Gastrocnemius medialis (tissue), 4 donors: ENCODE measurements at regions not wholly inside any gene's neighbourhood (a gene's known extent, or its start where the extent isn't known, plus 50 kb on each side); places are given as distances from the start of the nearest gene placed in this dataset.

Experiments
- ATAC-seq, 2 donors: fragments of 150-250 bp; one replicate each; pipeline ENCODE4 v1.9.1; 2016
- DNase-seq, 2 donors: peaks; one replicate each; pipeline ENCODE4 v3.0.0-alpha.2; 2019
- H3K27ac ChIP-seq, 4 donors: fragments of 200-600 bp; sonication (generic); 1 replicate in 1 of 4; 2 replicates in 3 of 4; pipeline ENCODE4 v1.5.1; 2016 to 2018; ENCODE audit warnings: mild to moderate bottlenecking in 2 of 4, moderate library complexity in 1 of 4
- H3K27me3 ChIP-seq, 3 donors: fragments of 200-600 bp; sonication (generic) in 2 of 3; 1 replicate in 1 of 3; 2 replicates in 2 of 3; pipeline versions ENCODE4 v1.5.1 to v1.6.0; 2016 to 2019; ENCODE audit warnings: mild to moderate bottlenecking in 1 of 3, moderate library complexity in 1 of 3
- H3K36me3 ChIP-seq, 2 donors: fragments of 200-600 bp; sonication (generic) in 1 of 2; one replicate each; pipeline ENCODE4 v1.5.1; 2017 to 2018
- H3K4me1 ChIP-seq, 2 donors: fragments of 200-600 bp; sonication (generic) in 1 of 2; one replicate each; pipeline ENCODE4 v1.5.1; 2016 to 2017; ENCODE audit warnings: mild to moderate bottlenecking in 2 of 2
- H3K4me3 ChIP-seq, 4 donors: fragments of 200-600 bp; sonication (generic) in 3 of 4; 1 replicate in 1 of 4; 2 replicates in 3 of 4; pipeline ENCODE4 v1.5.1; 2016 to 2019; ENCODE audit warnings: mild to moderate bottlenecking in 2 of 4
- H3K9me3 ChIP-seq, 3 donors: fragments of 200-600 bp; sonication (generic) in 2 of 3; 1 replicate in 1 of 3; 2 replicates in 2 of 3; pipeline ENCODE4 v1.5.1; 2016 to 2019
- POLR2A ChIP-seq, 2 donors: fragments of 450-650 bp; IDR thresholded peaks; one replicate each; pipeline ENCODE4 v1.6.1; 2017; ENCODE audit warnings: antibody characterized with exemption in 2 of 2, mild to moderate bottlenecking in 2 of 2, moderate library complexity in 2 of 2
- in situ Hi-C, 4 donors: fragments of 200-750 bp; cut with MboI; loops; one replicate each; pipeline versions ENCODE4 v1.15.0 to v1.8.0; 2017; ENCODE audit warnings: low sequenced_read_pairs in 4 of 4
- intact Hi-C: fragments of 100-400 bp; cut with DNase I; formaldehyde crosslinking; loops from one replicate; pipeline ENCODE4 v1.15.1; 2023; ENCODE audit warnings: low total_unique reads
- TF ChIP-seq, protein P1 (sequence below), 5 experiments: fragments of 450-650 bp in 3 of 5; fragments of 200-600 bp in 2 of 5; sonication (generic) in 2 of 5; IDR thresholded peaks in 4 of 5; conservative IDR thresholded peaks in 1 of 5; 1 replicate in 4 of 5; 2 replicates in 1 of 5; pipeline ENCODE4 v1.5.1; 2016 to 2019; ENCODE audit warnings: antibody characterized with exemption in 5 of 5, mild to moderate bottlenecking in 3 of 5, moderate library complexity in 3 of 5

DNA sequence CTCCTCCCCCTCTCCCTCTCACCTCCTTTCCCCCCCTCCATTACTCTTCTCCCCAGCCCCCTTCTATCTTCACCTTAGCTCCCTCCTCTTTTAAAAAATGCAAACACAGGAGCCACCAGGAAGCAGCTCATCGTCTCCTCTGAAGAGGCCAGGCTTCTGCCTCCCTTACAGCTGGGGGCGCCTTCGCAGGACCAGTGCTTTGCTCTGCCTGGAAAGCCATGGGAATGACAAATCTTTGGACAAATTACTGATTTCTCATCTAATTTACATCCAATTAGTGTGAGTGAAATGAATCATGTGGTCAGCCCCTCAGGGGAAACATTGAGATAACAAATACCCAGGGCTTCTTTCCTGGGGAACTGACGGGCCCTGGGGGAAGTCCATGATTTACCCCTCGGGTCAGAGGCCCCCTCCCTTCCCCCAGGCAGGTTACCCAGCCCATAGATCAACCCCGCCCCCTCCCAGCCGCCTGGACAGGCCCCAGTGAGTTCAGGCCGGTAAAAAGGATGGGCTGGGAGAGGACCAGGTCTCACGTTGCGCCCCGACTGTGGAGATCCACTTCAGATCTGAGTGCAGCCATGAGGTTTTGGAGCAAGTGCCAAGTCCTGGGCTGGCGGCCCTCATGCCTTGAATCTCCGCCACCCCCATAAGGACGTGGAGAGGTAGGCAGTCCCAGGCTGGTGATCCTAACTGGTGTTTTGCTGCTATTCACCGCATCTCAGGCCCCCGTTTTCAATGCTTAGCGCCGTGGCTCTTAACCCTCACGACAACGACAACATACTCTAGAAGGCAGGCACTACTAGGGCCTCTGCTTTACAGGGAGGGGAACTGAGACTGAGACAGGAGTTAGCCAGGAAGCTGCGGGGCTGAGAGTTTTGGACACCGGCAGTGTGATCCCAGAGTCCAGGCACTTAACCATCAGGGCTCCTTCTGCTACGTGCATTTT lies 300.8 kb downstream of the RRAGC start:
- no peak for ATAC-seq
- Histone ChIP-seq H3K4me3 (no peak overlapping the region), H3K9me3 (no peaks in the 10 kb centered on the region), H3K4me1 (no peaks in the 10 kb centered on the region), H3K36me3 (no peaks in the 10 kb centered on the region), H3K27me3 (peaks cover 14 to 30% (median 20%) of the 10 kb centered on the region in 3 donors), H3K27ac (no peak overlapping the region)
- in situ Hi-C loops (no loop called here), intact Hi-C loops (no loop called here)
- DNase-seq, result no peak
- no peak for TF ChIP-seq POLR2A (IDR thresholded peaks at IDR 0.05)
- TF ChIP-seq, protein P1, sequence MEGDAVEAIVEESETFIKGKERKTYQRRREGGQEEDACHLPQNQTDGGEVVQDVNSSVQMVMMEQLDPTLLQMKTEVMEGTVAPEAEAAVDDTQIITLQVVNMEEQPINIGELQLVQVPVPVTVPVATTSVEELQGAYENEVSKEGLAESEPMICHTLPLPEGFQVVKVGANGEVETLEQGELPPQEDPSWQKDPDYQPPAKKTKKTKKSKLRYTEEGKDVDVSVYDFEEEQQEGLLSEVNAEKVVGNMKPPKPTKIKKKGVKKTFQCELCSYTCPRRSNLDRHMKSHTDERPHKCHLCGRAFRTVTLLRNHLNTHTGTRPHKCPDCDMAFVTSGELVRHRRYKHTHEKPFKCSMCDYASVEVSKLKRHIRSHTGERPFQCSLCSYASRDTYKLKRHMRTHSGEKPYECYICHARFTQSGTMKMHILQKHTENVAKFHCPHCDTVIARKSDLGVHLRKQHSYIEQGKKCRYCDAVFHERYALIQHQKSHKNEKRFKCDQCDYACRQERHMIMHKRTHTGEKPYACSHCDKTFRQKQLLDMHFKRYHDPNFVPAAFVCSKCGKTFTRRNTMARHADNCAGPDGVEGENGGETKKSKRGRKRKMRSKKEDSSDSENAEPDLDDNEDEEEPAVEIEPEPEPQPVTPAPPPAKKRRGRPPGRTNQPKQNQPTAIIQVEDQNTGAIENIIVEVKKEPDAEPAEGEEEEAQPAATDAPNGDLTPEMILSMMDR (IDR thresholded peaks at IDR 0.05 in 4 of 5, conservative IDR thresholded peaks at IDR 0.05 in 1 of 5), result no peak

DNA sequence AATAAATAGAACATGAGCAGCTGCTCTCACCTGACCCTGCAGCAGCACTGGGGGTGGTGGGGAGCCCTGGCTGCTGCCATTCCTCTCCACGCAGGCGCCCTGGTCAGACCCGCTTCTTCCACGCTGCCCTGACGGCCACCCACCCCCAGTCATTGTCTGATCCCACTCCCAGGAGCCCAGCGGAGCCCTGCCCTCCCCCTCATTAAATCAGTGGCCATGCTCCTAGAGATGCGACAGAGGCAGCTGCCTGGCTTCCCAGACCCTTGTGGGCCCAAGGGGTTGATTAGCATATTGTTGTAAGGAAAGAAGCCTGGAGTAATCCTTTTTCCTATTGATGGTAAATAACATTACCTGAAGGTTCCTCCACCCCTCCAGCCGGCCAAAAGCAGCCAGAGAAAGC lies 301.5 kb downstream of the RRAGC start:
- ATAC-seq (no peak), DNase-seq (no peak)
- intact Hi-C loops (no loop called here), in situ Hi-C loops (no loop called here)
- no peak for TF ChIP-seq POLR2A (IDR thresholded peaks at IDR 0.05)
- TF ChIP-seq, protein P1 (IDR thresholded peaks at IDR 0.05 in 4 of 5, conservative IDR thresholded peaks at IDR 0.05 in 1 of 5), result no peak
- Histone ChIP-seq H3K27ac (no peak overlapping the region), H3K9me3 (no peaks in the 10 kb centered on the region), H3K4me3 (no peak overlapping the region), H3K4me1 (no peaks in the 10 kb centered on the region), H3K36me3 (no peaks in the 10 kb centered on the region), H3K27me3 (peaks cover 14 to 30% (median 20%) of the 10 kb centered on the region in 3 donors)

DNA sequence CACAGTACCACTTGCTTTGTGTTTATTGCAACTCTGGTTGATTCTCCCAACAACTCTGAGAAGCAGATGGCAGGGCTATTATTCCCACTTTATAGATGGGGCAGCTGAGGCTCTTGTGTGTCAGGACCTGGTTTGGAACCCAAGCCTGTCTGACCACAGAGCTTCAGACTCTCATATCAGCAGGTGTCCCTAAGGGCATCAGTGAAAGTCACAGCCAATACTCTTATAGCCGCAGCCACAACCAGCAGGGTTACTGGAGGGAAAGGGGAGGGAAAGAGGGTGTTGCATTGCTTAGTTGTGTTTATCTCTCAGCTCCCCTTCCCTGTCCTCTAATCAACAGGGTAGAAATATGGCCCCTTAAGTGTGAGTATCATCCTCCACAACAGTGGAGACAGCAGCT lies 304.0 kb downstream of the RRAGC start:
- no peak for TF ChIP-seq POLR2A (IDR thresholded peaks at IDR 0.05)
- TF ChIP-seq, protein P1 (IDR thresholded peaks at IDR 0.05 in 4 of 5, conservative IDR thresholded peaks at IDR 0.05 in 1 of 5), result no peak
- Histone ChIP-seq H3K36me3 (no peaks in the 10 kb centered on the region), H3K4me3 (no peak overlapping the region), H3K9me3 (no peaks in the 10 kb centered on the region), H3K27ac (no peak overlapping the region), H3K4me1 (no peaks in the 10 kb centered on the region), H3K27me3 (peaks cover 3 to 19% (median 9%) of the 10 kb centered on the region in 3 donors)
- DNase-seq, result no peak
- in situ Hi-C loops, result no loop called here
- no peak for ATAC-seq
- intact Hi-C loops, result no loop called here

GRCh38 chr1:38555130-38555529 lies 304.4 kb downstream of the RRAGC start:
- Histone ChIP-seq H3K27ac (no peak overlapping the region), H3K9me3 (no peaks in the 10 kb centered on the region), H3K4me3 (no peak overlapping the region), H3K4me1 (no peaks in the 10 kb centered on the region), H3K27me3 (peaks cover 0 to 14% (median 12%) of the 10 kb centered on the region in 3 donors), H3K36me3 (no peaks in the 10 kb centered on the region)
- ATAC-seq (no peak), DNase-seq (no peak)
- in situ Hi-C loops, result no loop called here
- TF ChIP-seq, protein P1 (IDR thresholded peaks at IDR 0.05 in 4 of 5, conservative IDR thresholded peaks at IDR 0.05 in 1 of 5), result no peak
- no peak for TF ChIP-seq POLR2A (IDR thresholded peaks at IDR 0.05)
- intact Hi-C loops, result no loop called here
